ENCODE measurements at regions not wholly inside any gene's neighbourhood (a gene's known extent, or its start where the extent isn't known, plus 50 kb on each side); places are given as distances from the start of the nearest gene placed in this dataset.
"Not testable (repeated sequence)": the region's sequence is repeated elsewhere in the genome, so short reads cannot be mapped to it uniquely, and the experiment has no call there.

DNA sequence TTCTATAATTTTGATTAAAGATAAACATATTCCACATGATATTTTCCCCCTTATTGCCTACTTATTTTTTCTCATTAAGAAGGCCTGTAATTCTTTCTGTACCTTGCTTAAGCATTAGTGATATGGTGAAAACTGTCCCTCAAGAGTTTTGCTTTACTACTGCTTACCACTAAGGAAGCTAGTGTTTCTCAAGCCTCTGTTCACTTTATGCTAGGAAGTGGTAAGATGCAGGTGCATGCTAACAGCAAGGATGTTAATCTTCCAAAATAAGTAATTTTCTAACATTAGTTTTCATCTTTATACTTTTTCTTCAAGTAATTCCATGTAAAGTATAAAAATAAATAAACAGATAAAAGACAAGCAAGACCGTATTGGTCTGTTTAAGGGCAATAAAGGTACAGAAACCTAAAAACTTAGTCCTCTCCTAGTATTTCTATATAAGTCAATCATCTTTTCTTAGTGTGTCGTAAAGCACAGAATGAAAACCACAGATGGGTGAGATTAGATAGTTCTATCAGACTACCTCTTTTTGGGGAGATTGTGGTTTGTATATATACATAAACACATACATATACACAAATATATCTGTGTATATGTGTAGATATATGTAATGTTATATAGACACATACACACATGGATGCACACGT, 731.0 kb upstream of the CNTN5 start:
- DNase-seq, result no peak

DNA sequence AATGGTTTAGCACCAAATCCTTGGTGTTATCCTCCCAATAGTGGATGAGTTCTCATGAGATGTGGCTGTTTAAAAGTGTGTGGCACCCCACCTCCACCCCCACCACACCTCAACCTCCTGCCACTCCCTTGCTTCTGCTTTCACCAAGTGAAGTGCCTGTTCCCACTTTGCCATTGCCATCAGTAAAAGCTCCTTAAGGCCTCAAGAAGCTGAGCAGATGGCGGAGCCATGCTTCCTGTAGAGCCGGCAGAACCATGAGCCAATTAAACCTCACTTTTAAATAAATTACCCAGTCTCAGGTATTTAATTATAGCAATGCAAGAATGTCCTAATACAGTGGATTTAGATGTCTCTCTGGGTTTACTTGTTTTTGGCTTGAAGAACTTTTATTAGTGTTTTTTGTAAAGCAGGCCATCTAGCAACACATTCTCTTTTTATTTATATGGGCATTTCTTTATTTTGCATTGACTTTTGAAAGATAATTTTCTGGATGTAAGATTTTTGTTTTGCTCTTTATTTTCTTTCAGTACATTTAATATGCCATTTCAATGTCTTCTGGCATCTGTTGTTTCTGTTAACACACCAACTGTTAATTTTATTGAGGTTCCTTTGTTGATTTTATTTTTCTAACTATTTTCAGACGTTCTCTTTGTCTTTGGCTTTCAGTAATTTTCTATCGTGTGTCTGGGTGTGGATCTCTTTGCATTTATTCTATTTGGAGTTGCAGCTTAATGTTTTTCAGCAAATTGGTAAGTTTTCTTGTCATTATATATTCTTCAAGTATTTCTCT, 724.5 kb upstream of the CNTN5 start:
- DNase-seq, result no peak

DNA sequence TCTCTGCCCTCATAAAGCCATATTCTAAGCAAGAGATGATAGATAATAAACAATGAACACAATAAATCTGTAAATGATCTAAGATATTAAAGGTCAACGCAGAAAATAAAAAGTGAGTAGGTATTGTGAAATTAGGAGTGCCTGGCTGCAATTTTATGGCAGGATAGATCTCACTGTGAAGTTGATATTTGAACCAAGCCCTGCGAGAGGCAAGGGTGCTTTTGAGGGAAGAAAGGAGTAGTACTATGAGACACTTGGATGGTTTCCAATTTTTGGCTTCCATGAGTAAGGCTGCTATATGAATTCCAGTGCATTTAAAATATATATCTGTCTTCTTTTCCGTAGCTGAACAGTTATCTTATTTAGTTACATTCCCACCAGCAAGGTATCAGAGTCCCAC, 720.0 kb upstream of the CNTN5 start:
- DNase-seq, result no peak

DNA sequence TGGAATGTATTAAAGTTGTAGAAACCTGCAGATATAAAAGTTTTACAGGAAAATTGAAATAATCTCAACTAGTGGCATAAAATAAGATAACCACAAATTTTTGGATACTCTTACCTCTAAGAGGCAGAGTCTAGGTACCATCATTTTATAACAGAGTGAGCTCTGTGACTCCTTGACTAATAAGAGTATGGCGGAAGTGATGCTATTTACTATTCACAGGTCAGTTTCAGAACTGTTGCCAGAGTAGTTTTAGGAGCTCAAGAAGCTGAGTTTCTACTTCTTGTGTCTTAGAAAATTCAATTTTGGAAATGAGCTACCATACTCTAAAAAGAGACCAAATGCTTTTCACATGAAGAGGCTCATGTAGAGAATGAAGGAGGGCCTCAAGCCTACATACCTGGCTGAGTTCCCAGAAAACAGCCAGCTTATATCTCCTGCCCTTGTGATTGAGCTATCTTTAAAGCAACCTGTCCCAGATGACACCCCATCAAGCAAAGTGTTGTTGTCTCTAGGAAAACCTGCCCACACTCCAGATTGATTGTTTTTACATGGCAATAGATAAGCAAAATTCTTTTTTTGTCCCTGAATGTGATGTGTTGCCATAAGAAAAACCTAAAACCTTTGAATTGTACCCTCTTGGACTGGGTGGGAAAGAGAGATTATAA, 712.8 kb upstream of the CNTN5 start:
- DNase-seq, result no peak

DNA sequence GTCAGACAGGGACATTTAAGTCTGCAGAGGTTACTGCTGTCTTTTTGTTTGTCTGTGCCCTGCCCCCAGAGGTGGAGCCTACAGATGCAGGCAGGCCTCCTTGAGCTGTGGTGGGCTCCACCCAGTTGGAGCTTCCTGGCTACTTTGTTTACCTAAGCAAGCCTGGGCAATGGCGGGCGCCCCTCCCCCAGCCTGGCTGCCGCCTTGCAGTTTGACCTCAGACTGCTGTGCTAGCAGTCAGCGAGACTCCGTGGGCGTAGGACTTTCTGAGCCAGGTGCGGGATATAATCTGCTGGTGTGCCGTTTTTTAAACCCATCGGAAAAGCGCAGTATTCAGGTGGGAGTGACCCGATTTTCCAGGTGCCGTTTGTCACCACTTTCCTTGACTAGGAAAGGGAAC, 690.4 kb upstream of the CNTN5 start:
- DNase-seq, result not testable (repeated sequence)

DNA sequence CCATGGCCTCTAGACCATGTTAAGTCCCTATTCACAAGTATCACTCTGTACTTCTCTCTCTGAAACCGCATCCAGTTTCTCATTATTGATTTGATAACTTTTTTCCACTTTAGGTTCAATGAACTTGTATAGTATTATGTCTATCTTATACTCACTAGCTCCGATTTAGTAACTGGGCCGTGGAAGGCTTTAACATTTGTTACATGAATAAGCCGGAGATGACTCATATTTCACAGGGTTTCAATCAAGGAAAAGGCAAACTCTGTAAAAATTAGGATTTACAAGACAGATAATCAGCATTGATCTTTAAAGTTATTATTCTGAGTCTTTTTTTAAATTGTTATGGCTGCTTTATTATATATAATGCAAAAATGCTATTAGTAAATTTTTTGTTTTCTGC, 662.2 kb upstream of the CNTN5 start:
- DNase-seq, result no peak

DNA sequence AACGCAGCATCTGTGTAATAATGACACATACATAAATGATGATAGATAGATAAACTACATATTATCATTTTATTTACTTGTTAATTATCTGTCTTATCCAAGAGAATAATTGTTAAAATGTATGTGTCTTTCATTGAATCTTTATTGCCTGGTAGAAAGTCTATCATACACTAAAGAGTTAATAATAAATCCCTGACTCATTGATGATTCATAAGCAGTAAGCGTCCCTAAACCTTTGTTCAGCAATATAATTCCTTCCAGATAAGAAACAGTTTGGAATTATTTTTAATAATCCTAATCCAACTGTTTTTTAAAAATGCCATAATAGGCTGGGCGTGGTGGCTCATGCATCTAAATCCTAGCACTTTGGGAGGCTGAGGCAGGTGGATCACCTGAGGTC, 655.6 kb upstream of the CNTN5 start:
- no peak for DNase-seq

DNA sequence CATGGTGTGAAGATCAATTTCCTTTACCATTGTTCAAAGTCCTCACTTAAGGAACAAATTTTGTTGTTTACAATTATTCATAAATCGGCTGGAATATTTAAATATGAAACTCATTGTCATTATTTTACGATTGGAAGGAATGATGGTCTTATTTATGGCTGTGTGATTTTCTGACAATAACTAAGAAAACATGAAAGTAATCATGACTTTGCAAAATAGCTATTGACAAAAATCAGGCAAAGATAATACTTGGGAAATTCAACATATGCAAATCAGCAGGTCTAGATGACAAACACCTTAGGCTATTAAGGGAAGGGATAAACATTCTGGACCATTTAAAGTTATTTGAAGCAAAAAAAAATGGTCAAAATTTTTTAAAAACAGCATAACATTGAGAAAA, 654.8 kb upstream of the CNTN5 start:
- DNase-seq, result no peak

DNA sequence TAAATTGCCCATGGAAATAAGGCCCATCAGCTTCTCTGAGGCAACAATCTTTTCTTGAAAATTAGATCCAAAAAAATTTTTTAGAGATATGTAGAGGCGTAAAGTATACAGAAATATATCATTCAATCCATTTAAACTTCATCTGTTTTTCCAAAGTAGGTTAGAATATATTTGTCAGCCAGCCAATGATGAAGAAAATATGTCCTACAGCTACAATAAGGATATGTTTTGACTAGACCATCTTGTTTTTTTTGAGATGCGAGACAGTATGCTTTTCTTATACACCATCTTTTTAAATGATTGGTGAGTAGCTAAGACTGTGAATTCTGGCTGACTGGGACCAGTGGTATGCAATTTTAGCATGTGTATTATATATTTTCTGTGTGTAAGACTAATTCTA, 630.4 kb upstream of the CNTN5 start:
- DNase-seq, result no peak

DNA sequence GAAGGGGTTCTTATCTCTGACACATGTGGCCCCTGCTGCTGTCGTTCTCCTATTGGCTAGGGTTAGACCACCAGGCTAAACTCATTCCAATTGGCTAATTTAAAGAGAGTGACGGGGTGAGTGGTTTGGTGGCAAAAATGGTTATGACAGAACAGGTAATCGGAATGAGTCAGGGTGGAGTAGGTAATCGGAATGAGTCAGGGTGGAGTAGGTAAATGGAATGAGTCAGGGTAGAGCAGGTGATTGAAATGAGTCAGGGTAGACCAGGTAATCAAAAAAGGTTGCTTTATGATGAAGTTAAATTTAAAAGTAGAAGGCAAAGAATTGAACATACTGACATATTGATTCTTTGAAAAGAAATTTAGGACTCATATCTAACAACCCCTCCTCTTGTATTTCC, 626.2 kb upstream of the CNTN5 start:
- not testable (repeated sequence) for DNase-seq

DNA sequence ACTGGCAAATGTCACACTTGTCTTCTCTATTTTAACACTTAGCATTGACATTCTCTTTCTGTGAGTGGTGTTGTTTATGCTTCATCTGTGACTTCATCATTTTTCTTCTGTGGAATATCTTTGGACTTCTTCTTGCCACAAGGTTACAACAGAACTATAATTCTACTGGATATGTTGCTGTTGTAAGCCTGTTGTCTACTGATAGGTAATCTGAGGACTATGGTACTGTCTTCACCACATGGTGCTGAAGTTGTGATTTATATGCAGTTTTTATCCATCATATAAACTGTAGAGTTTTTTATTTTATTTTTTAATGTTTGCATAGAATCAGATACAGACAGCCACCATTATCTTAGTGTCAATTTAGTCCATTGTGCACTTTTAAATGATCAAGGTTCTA, 622.2 kb upstream of the CNTN5 start:
- no peak for DNase-seq

DNA sequence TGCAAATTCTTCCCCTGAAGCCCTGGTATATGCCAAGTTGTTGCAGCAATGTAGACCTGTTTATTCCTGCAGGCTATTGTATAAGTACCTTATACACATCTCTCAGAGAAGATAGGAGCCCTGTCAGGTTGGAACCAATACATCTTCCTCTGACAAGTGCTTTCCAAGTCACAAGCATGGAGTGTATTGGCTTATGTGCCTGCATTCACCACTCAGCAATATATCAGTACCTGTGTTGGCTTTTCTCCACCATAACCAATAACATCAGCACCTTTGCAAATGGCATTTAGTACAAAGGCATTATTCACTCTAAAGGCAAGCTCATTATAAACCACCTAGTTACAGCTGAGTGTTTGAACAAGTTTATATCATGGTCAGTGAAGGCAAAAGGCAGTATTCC, 611.7 kb upstream of the CNTN5 start:
- no peak for DNase-seq

DNA sequence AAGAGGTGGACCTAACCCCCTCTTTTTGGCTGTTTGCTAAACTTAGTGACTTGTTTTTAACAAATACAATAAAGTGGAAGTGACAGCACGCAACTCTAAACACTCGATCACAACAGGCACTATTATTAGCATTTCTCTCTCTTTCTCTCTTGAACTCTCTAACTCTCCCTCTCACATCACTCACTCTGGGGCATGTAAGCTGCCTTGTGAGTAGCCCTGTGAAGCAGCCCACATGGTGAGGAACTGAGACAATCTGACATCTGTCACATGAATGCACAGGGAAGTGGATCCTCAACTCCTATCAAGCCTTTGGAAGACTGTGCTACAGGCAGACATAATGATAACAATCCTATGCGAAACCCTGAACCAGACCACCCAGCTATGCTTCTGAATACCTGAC, 609.0 kb upstream of the CNTN5 start:
- no peak for DNase-seq

DNA sequence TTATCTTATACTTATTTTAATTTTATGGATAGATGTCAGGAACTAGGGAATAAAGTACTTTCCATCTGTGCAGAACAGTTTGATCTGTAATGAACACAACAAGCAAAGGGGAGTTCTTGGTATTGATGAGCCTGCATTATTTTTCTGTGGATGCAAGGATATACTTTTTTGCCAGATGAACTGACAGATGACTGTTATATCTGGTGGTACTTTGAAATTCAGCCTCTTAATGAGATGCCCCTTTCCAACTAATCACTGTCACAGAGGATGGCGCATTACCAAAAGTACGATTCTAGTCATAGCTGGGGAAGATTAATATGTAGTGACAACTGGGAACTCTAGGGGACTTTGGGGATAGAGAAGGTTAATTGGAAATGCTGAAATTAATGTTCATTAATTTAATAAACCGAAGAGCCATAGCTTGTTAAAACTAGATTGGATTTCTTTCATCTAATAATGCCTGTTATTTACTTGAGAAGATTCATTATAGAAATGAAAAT, 603.4 kb upstream of the CNTN5 start:
- DNase-seq, result no peak

DNA sequence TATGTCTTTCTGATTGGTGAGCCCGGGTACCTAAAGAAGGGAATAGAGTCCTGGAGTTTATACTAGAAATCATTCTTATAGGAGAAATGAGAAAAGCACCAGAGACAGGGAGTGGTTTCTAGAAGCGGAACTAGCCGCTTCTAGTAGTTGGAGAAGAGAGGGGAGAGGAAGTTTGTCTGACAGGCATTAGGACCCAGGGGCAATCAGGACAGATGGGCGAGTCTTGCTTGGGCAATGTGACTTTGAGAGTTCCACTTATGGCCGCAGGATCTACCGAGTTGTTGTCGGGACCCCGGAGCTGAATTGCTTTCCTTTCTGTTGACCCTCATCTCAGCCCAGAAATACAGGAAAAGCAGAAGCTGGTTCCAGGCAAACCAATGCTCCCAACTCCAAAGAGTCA, 596.8 kb upstream of the CNTN5 start:
- no peak for DNase-seq

DNA sequence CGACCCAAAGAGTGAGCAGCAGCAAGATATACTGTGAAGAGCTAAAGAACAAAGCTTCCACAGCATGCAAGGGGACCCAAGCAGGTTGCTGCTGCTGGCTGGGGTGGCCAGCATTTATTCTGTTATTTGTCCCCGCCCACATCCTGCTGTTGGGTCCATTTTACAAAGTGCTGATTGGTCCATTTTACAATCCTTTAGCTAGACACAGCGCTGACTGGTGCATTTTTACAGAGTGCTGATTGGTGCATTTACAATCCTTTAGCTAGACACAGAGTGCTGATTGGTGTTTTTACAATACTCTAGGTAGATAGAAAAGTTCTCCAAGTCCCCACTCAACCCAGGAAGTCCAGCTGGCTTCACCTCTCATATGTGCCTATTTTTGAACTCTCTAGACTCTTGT, 596.0 kb upstream of the CNTN5 start:
- not testable (repeated sequence) for DNase-seq

DNA sequence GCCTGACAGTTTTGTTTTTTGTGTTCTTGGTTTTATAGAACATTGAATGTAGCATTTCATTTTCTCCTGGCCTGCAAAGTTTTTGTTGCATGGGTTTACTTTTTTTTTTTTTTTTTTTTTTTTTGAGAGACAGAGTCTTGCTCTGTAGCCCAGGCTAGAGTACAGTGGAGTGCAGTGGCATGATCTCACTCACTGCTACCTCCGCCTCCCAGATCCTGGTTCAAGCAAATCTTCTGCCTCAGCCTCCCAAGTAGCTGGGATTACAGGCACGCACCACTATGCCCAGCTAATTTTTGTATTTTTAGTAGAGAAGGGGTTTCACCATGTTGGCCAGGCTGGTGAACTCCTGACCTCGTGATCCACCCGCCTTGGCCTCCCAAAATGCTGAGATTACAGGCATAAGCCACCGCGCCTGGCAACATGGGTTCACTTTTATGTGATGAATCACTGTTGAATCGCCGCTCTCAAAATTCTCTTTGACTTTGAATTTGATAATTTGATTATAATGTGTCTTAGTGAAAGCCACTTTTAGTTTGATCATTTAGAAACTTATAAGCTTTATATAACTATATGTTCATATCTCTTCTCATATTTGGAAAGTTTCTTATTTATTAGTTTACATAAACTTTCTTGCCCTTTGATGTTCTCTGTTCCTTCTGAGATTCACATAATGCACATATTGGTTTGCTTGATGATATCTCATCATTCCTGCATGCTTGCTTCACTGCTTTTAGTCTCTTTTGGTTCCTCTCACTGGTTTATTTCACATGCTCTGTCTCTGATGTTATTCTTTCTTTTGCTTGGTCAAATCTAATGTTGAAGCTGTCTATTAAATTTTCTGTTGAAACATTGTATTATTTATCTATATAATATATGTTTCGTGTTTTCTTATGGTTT, 589.0 kb upstream of the CNTN5 start:
- no peak for DNase-seq

DNA sequence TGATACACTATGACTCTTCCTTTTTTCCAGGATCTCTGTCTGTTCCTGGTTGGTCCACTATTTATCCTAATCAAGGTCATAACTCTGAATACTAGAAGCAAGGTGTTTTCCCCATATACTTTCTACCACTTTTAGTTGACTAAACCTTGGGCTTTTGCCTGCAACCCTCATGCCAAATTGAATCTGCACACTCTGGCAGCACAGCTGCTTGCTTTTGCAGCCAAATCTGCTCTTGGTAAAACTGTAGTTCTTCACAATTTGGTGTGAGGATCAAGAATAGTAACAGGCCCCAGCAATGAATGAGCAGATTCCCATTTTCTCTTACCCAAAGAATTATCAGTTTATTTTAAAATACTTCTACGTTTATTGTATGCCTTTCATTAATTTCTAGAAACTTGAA, 586.5 kb upstream of the CNTN5 start:
- no peak for DNase-seq

DNA sequence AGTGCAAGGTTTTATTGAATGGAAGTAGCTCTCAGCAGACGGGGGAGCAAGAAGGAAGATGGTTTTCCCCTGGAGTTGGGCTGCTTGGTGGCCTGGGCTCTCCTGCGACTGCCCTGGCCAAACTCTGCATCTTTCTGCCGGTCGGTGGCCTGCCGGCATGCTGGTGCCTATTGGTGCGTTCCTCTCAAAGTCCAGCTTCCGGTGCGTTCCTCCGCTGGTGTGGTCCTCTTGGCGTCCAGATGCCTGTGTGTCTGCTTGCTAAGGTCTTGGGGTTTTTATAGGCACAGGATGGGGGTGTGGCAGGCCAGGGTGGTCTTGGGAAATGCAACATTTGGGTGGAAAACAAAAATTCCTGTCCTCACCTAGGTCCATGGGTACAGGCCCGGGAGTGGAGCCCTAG, 567.4 kb upstream of the CNTN5 start:
- DNase-seq, result no peak

DNA sequence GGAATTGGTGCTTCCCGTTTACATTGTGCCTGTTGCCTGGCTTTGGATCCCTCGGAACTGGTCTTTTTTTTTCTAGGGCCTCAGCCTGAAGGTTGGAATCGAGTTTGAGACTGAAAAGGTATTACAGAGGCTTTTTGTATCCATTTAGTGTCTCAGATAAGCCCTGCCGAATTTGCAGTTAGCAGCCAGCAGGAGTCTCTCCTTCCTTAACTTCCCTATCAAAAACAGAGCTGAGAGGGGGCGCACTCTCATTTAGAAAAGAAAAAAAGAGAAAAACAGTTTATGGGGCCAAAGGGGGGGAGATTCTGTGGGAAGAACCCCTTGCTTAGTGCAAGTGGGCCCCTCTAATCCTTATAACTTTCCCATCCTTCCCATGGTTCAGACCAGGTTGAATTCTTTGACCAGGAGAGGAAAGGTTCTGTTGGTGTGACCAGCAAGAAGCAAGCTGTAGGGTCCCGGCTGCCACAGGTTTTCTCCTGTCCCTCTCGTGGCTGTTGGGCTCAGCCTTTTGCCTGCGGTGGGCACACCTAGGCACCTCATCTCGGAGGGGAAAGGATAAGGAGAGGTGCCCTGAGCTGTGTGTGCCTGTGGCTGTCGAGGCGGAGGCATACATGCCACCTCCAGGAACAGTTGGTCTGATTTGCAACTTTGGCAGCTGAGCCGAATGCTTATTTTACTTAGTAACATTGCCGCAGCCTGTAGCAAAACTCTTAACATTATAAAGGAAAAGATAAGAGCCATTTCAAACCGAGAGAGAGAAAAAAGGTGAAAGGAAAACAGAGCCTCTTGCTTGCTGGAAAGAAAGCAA, 565.0 kb upstream of the CNTN5 start:
- DNase-seq, result no peak

DNA sequence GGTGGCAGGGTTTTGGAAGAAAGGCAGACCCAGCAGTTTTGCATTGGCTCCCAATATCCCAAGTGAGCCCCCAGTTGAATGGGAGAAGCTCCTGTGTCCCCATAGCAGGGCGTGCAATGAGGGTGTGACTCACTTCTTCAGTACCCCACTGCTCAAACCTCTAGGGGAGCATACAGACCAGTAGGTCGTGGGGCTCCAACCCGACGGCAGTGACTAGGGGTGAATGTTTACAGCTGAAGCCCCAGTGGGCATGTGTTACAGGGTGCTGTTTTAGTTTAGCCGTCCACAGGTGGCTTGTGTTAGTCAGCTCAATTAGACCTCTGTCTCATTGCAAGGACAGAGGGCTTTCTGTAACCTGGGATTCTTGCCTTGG, 564.5 kb upstream of the CNTN5 start:
- DNase-seq, result no peak

DNA sequence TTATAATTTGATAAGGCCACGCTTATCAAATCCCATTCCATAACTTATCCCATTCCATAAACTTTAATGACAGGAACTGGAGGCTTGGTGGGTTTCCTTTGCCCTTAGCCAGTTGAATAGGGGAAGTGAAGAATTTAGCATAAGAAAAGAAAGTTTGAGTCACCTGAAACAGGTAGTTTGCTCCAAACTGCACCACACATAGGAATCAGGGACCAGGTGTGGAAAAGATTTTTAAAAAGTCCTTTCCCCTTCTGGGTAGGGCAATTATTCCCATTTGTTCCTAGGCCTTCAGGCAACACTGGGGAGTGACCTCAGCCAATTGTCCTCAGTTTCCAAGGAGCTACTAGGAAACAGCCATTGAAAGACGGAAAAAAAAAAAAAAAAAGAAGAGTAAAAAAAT, 525.7 kb upstream of the CNTN5 start:
- DNase-seq, result no peak

Measured in CD4-positive, alpha-beta T cell treated with Interleukin-21 for 1 hour (primary cell).